Muscle of leg (tissue), 3 donors: ENCODE measurements at regions not wholly inside any gene's neighbourhood (a gene's known extent, or its start where the extent isn't known, plus 50 kb on each side); places are given as distances from the start of the nearest gene placed in this dataset.

Experiments used
- DNase-seq: peaks from one replicate; pipeline ENCODE4 v3.0.0; 2013
- H3K27ac ChIP-seq: one replicate; pipeline ENCODE4 v1.5.1; 2013; ENCODE audit warnings: mild to moderate bottlenecking, low read length, control low read depth
- H3K27me3 ChIP-seq: one replicate; pipeline ENCODE4 v1.6.1; 2013; ENCODE audit warnings: low read length; ENCODE audit not compliant: control insufficient read depth, insufficient read depth
- H3K36me3 ChIP-seq: one replicate; pipeline ENCODE4 v1.6.1; 2013; ENCODE audit warnings: low read length; ENCODE audit not compliant: control insufficient read depth, insufficient read depth
- H3K4me1 ChIP-seq: one replicate; pipeline ENCODE4 v1.6.1; 2013; ENCODE audit warnings: low read length; ENCODE audit not compliant: control insufficient read depth, insufficient read depth
- H3K4me3 ChIP-seq: one replicate; pipeline ENCODE4 v1.5.1; 2013; ENCODE audit warnings: low read length, control low read depth
- H3K9me3 ChIP-seq: replicated peaks from 2 replicates; pipeline ENCODE4 v1.6.1; 2013; ENCODE audit warnings: low read depth, low read length; ENCODE audit not compliant: control insufficient read depth
- WGBS: methylation state at CpG from one replicate; pipeline ENCODE4 v1.1.5; 2013; ENCODE audit warnings: missing lambda C conversion rate; ENCODE audit not compliant: insufficient coverage; 5-methylcytosine and 5-hydroxymethylcytosine counted together

DNA sequence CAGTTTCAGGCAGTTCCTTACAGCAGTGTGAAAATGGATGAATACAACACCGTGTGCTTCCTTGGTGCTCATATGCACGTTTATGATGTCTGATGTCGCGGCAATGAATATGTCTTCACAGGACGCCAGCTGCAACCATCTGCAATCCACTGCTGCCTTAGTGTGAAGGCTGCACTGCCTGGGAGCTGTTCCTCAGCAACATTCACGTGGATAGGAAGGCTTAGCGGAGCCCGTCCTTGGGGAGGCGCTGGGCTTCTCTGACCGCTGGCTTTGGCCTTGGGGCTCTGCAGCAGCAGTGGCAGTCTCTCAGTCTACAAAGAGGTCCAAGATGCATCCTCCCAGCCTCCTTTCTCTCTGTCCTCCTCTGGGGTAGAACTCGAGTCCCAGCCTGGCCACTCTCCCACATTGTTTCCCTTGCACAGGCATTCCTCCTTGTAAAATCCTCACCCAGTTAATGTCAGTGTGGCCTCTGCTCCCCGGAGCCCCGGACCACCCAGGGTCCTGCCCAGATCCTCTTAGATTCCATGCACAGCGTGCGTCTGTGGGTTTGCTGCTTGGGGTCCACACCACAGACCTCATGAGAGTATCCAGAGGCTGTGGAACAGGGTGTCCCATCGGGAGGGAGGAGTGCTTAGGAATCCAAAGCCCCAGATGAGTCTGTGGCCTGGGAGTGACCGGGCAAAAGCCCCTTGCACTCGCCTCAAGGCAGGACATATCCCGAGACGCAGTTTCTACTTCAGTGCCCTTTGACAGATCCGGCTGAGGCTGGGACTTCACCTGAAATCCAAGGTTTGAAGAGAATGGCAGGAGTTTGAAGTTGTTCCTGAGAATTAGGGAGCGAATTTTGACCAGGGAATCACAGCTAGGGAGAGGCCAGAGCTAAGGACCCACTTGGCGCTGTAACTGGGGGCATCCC is 181.3 kb downstream of the THBS2 start:
- Histone ChIP-seq H3K36me3 (no peaks in the 10 kb centered on the region), H3K4me3 (no peak overlapping the region), H3K9me3 (no peaks in the 10 kb centered on the region), H3K27ac (peak overlapping the region; percentile 43), H3K27me3 (no peaks in the 10 kb centered on the region), H3K4me1 (peaks cover 31% of the 10 kb centered on the region)
- peak; percentile 49 for DNase-seq
- WGBS = 76% methylated on average over 22 of the region's 23 CpGs

DNA sequence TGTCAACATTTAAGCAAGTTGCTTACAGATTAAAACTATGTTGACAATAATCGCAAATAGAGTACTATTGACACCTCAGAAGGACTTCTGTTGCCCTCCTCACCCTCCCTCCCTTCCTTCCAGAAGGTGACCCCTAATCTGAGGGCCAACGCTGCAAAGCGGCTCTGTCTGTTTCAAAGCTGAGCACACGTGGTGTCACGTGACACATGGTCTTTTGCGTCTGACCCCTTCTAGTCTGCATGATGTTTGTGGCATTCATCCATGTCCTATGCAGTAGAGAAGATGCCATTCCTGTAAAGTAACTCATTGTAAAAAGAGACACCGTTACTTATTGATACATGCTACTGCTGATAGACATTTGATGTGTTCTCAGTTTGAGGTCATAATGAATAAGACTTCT is 182.3 kb downstream of the THBS2 start:
- DNase-seq = no peak
- H3K4me1 ChIP-seq = peaks cover 31% of the 10 kb centered on the region
- 98% methylated on average over 6 of the region's 7 CpGs for WGBS
- no peaks in the 10 kb centered on the region for H3K27me3 ChIP-seq
- H3K9me3 ChIP-seq = no peaks in the 10 kb centered on the region
- no peak overlapping the region for H3K4me3 ChIP-seq
- H3K27ac ChIP-seq = no peak overlapping the region
- H3K36me3 ChIP-seq = no peaks in the 10 kb centered on the region

DNA sequence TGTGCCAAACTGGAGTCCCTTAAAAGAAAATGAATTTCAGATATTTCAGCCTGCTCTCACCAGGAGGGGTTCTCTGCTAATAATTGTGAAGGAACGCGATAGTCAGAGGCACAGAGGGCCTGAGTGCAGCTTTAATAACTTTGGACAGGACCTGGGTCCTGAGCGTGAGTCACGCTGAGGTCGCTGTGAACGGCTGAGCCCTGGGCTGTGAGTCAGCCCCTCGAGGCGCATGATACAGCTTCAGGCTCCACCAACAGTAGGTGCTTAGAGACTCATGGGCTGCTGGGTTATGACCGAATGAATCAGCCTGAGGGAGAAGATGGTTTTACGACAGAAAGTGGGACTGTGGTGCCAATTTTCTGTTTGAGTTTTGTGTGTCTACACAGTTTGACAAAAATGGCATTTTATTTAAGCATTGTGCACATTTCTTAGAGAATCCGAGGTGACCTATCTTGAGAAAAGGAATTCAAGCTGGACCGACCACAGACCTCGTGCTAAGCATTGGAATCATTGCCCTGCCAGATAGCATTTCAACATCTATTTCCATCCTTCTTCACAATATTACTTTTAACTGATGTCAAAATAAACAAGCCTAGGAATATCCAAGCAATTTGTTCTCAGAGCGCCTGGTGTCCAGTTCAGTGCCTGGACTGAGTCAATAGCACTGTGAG is 183.0 kb downstream of the THBS2 start:
- no peaks in the 10 kb centered on the region for H3K9me3 ChIP-seq
- H3K27ac ChIP-seq = no peak overlapping the region
- no peaks in the 10 kb centered on the region for H3K36me3 ChIP-seq
- 54% methylated on average over 12 of the region's 14 CpGs for WGBS
- peak; percentile 75 for DNase-seq
- peaks cover 23% of the 10 kb centered on the region for H3K4me1 ChIP-seq
- no peak overlapping the region for H3K4me3 ChIP-seq
- no peaks in the 10 kb centered on the region for H3K27me3 ChIP-seq

DNA sequence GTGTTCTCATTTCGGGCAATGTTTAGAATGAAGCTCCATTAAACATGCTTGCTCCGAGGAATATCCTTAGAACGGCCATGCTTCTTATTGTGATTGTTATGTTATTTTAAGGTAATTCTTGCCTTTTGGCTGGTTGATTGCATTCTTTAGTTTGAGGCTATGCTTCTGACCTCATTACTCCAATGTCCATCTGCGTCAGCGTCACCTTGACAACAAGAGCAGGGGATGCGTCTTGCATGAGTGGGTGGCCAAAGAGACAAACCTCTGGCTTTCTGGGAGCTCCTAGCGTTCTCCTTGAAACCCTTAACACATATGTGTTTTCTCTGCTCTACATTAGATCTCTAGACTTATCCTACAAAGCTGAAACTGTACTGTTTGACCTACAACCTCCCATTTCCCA is 184.3 kb downstream of the THBS2 start:
- Histone ChIP-seq H3K4me3 (no peak overlapping the region), H3K9me3 (no peaks in the 10 kb centered on the region), H3K4me1 (peaks cover 16% of the 10 kb centered on the region), H3K36me3 (no peaks in the 10 kb centered on the region), H3K27ac (no peak overlapping the region), H3K27me3 (no peaks in the 10 kb centered on the region)
- no peak for DNase-seq
- 82% methylated on average over 4 of the region's 7 CpGs for WGBS

DNA sequence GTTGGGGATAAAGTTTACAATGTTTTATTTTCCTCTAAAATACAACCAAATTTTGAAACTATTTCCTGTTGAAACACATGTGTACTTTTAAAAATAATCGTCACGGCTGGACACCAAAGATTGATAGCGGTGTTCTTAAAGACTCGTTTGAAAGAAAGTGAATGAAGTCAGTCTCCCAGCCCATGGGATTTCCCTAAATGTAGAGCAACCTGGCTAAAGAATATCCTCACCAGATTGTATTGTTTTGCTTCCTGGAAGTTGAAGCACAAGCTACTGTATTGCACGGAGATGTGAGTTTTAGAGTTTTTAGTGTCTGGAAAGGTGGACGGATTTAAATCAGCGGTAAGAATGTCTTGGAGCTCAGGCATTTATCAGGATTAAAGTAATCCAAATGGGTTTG is 189.5 kb downstream of the THBS2 start:
- Histone ChIP-seq H3K27me3 (no peaks in the 10 kb centered on the region), H3K36me3 (no peaks in the 10 kb centered on the region), H3K4me1 (no peaks in the 10 kb centered on the region), H3K4me3 (no peak overlapping the region), H3K9me3 (no peaks in the 10 kb centered on the region), H3K27ac (no peak overlapping the region)
- WGBS = 30% methylated on average over 5 of the region's 7 CpGs
- peak; percentile 56 for DNase-seq

DNA sequence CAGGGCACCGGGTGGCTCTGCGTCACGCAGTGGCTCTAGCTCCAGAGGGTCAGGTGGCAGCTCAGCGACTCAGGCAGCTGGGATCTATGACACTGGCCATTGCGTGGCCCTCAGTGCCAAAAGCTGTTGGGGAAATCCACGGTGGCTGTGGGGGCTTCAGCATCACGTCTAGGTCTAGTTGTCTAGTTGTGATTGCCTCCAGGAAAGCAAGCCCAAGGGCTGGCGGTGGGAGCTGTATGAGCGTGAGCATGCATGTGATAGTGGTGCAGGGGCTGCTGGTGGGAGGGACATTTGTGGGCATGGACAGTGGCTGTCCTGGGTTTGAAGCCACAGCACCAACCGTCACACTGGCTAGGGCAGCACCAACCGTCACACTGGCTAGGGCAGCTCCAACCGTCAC is 191.4 kb downstream of the THBS2 start:
- Histone ChIP-seq H3K4me1 (no peaks in the 10 kb centered on the region), H3K27me3 (no peaks in the 10 kb centered on the region), H3K4me3 (no peak overlapping the region), H3K9me3 (no peaks in the 10 kb centered on the region), H3K36me3 (no peaks in the 10 kb centered on the region), H3K27ac (no peak overlapping the region)
- 91% methylated on average over 10 of the region's 12 CpGs for WGBS
- DNase-seq = no peak

DNA sequence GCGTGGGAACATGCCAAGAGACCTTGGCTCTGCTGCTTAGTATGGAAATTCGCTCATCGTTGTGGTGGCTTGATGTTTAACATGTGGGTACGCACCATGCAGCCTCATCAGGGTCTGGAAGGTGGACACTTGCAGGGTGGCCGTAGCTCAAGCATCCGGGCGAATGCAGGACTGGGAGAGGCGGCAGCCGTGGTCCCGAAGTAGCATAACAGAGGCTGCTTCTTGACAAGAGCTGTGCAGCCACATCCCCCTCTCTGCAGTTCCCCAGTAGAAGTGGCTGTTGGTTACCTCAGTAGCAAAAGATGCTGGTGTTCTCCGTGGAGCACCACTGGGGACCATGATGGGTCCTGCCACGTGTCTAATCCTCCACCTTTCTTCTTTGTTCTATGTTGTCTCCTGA is 195.0 kb downstream of the THBS2 start:
- Histone ChIP-seq H3K9me3 (no peaks in the 10 kb centered on the region), H3K36me3 (no peaks in the 10 kb centered on the region), H3K27me3 (no peaks in the 10 kb centered on the region), H3K4me1 (no peaks in the 10 kb centered on the region), H3K27ac (no peak overlapping the region), H3K4me3 (no peak overlapping the region)
- DNase-seq = no peak
- whole genome bisulfite sequencing = 95% methylated on average over 11 of the region's 12 CpGs

DNA sequence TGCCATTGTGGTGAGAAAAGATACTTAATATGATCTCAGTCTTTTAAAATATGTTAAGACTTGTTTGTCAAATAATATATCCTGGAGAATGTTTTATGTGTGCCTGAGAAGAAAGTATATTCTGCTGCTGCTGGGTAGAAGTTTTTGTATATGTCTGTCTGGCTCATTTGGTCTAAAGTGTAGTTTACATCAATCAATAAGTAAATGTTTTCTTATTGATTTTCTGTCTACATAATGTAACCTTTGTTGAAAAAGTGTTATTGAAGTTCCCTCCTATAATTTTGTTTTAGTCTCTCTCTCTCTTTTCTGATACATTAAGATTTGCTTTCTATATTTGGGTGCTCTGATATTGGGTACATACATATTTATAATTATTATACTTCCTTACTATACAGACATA is 201.2 kb downstream of the THBS2 start:
- no peaks in the 10 kb centered on the region for H3K9me3 ChIP-seq
- no peaks in the 10 kb centered on the region for H3K27me3 ChIP-seq
- DNase-seq = no peak
- H3K27ac ChIP-seq = no peak overlapping the region
- no peaks in the 10 kb centered on the region for H3K4me1 ChIP-seq
- no peaks in the 10 kb centered on the region for H3K36me3 ChIP-seq
- H3K4me3 ChIP-seq = no peak overlapping the region

DNA sequence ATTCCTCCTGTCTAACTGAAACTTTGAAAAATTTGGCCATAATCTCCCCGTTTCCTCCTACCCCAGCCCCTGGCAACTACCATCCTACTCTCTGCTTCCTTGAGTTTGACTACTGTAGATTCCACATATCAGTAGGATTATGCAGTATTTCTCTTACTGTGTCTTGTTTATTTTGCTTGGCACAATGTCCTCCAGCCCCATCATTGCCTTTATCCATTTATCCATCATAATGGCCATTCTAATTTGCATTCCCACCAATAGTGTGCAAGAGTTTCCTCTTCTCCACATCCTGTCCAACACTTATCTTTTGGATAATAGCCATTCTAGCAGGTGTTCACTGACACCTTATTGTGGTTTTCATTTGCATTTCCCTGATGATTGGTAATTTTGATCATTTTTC is 202.3 kb downstream of the THBS2 start:
- no CpG with 5 or more reads among the region's 1 CpG for whole genome bisulfite sequencing
- Histone ChIP-seq H3K4me3 (no peak overlapping the region), H3K36me3 (no peaks in the 10 kb centered on the region), H3K9me3 (no peaks in the 10 kb centered on the region), H3K27me3 (no peaks in the 10 kb centered on the region), H3K4me1 (peaks cover 5% of the 10 kb centered on the region), H3K27ac (no peak overlapping the region)
- no peak for DNase-seq

DNA sequence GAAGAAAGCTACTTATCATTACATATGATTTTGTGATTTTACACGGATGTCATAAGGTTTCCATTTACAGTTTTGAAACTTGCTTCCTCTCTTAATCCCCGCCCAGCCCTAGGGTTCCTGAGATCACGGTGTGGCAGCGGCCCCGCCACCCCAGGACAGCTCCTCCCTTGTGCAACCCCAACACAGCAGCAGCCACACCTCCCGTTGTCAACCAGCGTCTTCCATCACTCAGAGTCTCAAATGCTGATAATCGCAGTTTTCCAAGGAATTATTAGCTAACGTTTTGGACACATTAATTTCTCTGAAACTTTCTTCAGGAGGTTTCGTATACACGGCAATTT is 204.8 kb downstream of the THBS2 start:
- WGBS = 76% methylated on average over 4 of the region's 11 CpGs
- Histone ChIP-seq H3K27me3 (no peaks in the 10 kb centered on the region), H3K4me1 (peaks cover 18% of the 10 kb centered on the region), H3K27ac (no peak overlapping the region), H3K36me3 (no peaks in the 10 kb centered on the region), H3K4me3 (no peak overlapping the region), H3K9me3 (no peaks in the 10 kb centered on the region)
- DNase-seq = no peak
